SU-DHL-6 (cell line): ENCODE measurements at regions not wholly inside any gene's neighbourhood (a gene's known extent, or its start where the extent isn't known, plus 50 kb on each side); places are given as distances from the start of the nearest gene placed in this dataset.

Experiments used
- H2AFZ ChIP-seq: fragments of 200-600 bp; sonication (generic); 2 replicates; pipeline ENCODE4 v1.6.1; 2014; ENCODE audit warnings: low read depth, mild to moderate bottlenecking, moderate library complexity, mixed read lengths, antibody characterized with exemption, low read length; ENCODE audit not compliant: severe bottlenecking
- H3F3A ChIP-seq: fragments of 200-600 bp; shearing (Covaris generic); 2 replicates; pipeline ENCODE4 v1.6.0; 2016; ENCODE audit warnings: antibody characterized with exemption, mild to moderate bottlenecking; ENCODE audit not compliant: insufficient read depth
- H3K27ac ChIP-seq: fragments of 200-600 bp; sonication (generic); 2 replicates; pipeline ENCODE4 v1.5.1; 2016; ENCODE audit warnings: low read depth, mild to moderate bottlenecking, low read length, moderate library complexity, mixed read lengths
- H3K27me3 ChIP-seq: fragments of 200-600 bp; sonication (generic), shearing (Covaris generic); 2 replicates; pipeline ENCODE4 v1.6.0; 2014; ENCODE audit warnings: mild to moderate bottlenecking, low read length
- H3K36me3 ChIP-seq: fragments of 200-600 bp; sonication (generic); 2 replicates; pipeline ENCODE4 v1.6.1; 2014; ENCODE audit warnings: mild to moderate bottlenecking, low read length, mixed read lengths
- H3K4me2 ChIP-seq: fragments of 300-600, 200-600 bp; shearing (Covaris generic), sonication (generic); 2 replicates; pipeline ENCODE4 v1.6.0; 2014; ENCODE audit warnings: low read length, low read depth, mild to moderate bottlenecking; ENCODE audit not compliant: poor library complexity, severe bottlenecking
- H3K4me3 ChIP-seq: fragments of 200-600 bp; sonication (generic); 2 replicates; pipeline ENCODE4 v1.5.1; 2014; ENCODE audit warnings: antibody characterized with exemption, low read length, mild to moderate bottlenecking, mixed read lengths; ENCODE audit not compliant: insufficient read depth, poor library complexity, severe bottlenecking
- H3K79me2 ChIP-seq: fragments of 200-600 bp; sonication (generic); 2 replicates; pipeline ENCODE4 v1.6.1; 2014; ENCODE audit warnings: mild to moderate bottlenecking, low read length, moderate library complexity; ENCODE audit not compliant: insufficient read depth
- H3K9ac ChIP-seq: fragments of 200-600 bp; sonication (generic); 2 replicates; pipeline ENCODE4 v1.7.0; 2014; ENCODE audit warnings: mild to moderate bottlenecking, low read length
- H3K9me2 ChIP-seq: fragments of 200-600 bp; sonication (generic); replicated peaks from 2 replicates; pipeline ENCODE4 v1.6.1; 2014; ENCODE audit warnings: low read length; ENCODE audit not compliant: insufficient read depth
- H3K9me3 ChIP-seq: fragments of 200-600 bp; sonication (generic); 2 replicates; pipeline ENCODE4 v1.6.1; 2014; ENCODE audit warnings: low read length, mixed read lengths; ENCODE audit not compliant: insufficient read depth
- H4K20me1 ChIP-seq: fragments of 200-600 bp; sonication (generic); 2 replicates; pipeline ENCODE4 v1.6.1; 2014; ENCODE audit warnings: low read depth, mild to moderate bottlenecking, antibody characterized with exemption, low read length, moderate library complexity, mixed read lengths
- CTCF ChIP-seq: fragments of 200-600 bp; sonication (generic); IDR thresholded peaks from one replicate; pipeline ENCODE4 v1.5.1; 2017; ENCODE audit warnings: antibody characterized with exemption, mild to moderate bottlenecking, low read length, moderate library complexity; ENCODE audit not compliant: insufficient read depth, poor library complexity, severe bottlenecking
- EZH2phosphoT487 ChIP-seq: fragments of 200-600 bp; sonication (generic), shearing (Covaris generic); conservative IDR thresholded peaks from 2 replicates; pipeline ENCODE4 v1.6.1; 2018; ENCODE audit warnings: mild to moderate bottlenecking, antibody characterized with exemption, low read length, moderate library complexity, mixed read lengths

DNA sequence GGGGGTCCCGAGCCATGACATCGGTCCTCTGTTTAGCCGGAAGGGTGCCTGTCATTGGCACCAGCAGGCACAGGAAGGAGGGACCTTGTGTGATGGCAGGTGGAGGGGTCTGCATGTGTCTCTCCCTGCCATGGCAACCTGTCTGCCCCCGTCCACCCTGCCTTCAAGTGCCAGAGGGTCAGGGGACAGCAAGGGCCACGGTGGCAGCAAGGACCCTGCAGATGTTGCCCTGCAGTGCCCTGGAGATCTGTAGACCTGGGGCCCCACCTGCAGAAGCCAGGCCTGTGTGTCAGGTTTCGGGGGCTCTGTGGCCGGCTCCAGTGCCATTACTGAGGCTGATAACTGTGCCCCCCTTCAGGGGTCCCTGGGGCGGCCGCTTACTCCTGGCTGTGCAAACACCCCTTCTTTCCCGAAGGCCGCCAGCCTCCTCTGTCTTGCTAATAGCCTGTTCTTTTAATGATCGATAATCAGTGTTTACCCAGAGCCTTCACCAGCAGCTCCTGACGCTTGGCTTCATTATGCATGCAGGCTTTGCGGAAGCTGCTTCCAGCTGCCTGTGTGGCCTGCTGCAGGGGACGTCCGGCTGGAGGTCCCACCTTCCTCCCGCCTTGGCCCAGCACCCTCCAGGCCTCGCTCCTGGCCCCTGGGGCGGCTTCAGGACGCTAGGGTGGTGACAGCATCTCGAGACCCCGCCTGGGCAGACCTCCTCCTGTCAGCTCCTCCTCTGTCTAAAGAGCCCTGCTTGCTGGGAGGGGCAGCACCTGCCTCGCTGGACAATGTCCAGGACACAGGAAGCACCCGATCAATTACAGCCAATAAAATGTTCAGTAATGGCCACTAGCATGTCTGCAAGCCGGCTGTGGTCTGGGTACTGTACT, 153.0 kb downstream of the KIF26A start:
- no peaks in the 10 kb centered on the region for H3K27me3 ChIP-seq
- no peak overlapping the region for H2AFZ ChIP-seq
- H4K20me1 ChIP-seq: no peaks in the 10 kb centered on the region
- H3K27ac ChIP-seq: no peak overlapping the region
- H3K9me2 ChIP-seq: no peaks in the 10 kb centered on the region
- no peak overlapping the region for H3K4me2 ChIP-seq
- H3K79me2 ChIP-seq: no peaks in the 10 kb centered on the region
- no peaks in the 10 kb centered on the region for H3K36me3 ChIP-seq
- no peaks in the 10 kb centered on the region for H3F3A ChIP-seq
- no peak overlapping the region for H3K4me3 ChIP-seq
- H3K9me3 ChIP-seq: no peaks in the 10 kb centered on the region
- TF ChIP-seq EZH2phosphoT487 (no peak), CTCF (no peak)
- no peak overlapping the region for H3K9ac ChIP-seq

DNA sequence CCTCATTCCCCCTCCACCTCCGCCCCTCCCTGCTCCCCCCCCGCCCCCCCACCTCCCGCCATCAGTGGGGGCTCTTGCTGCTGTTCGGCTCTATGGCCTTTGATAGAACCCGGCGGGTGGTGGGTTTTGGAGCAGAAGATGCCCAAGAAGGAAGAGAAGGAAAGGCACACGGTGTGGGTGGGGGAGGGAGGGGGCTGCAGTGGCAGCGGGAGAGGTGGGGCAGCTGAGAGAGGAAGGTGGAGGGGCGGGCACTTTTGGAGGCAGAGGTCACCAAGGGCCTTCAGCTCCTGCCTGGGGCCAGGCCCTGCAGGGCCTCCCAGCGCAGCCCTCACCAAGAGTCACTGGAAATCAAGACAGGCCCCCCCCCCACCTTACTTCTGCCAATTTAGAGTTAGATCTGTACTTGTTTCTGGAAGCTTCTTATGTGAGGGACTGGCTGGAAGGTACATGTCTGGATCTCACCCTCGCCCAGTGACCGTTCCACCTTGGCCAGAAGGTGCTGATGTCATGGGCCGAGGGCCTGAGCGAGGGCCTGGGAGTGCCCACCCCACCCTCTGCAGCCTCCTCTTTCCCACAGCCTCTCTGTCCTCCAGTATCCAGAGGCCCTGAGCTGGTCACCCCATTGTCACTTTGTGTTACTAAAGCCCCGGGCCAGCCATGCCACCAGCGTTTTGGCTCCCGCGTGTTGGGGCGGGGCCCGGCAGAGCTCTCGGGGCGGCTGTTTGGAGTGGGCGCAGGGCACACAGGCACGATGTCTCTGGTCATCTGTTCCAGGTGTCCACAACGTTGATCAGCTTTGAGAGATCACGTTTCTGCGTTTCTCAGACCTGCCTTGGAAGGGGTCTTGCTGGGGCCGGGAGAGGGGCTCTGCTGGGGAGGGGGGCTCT, 153.9 kb downstream of the KIF26A start:
- H3K27me3 ChIP-seq: no peaks in the 10 kb centered on the region
- H3K27ac ChIP-seq: no peak overlapping the region
- H3F3A ChIP-seq: no peaks in the 10 kb centered on the region
- no peak overlapping the region for H3K4me3 ChIP-seq
- H3K9ac ChIP-seq: no peak overlapping the region
- H4K20me1 ChIP-seq: no peaks in the 10 kb centered on the region
- no peak for TF ChIP-seq CTCF
- TF ChIP-seq EZH2phosphoT487: no peak
- no peak overlapping the region for H3K4me2 ChIP-seq
- H3K9me3 ChIP-seq: no peaks in the 10 kb centered on the region
- no peak overlapping the region for H2AFZ ChIP-seq
- no peaks in the 10 kb centered on the region for H3K36me3 ChIP-seq
- H3K79me2 ChIP-seq: no peaks in the 10 kb centered on the region
- no peaks in the 10 kb centered on the region for H3K9me2 ChIP-seq

DNA sequence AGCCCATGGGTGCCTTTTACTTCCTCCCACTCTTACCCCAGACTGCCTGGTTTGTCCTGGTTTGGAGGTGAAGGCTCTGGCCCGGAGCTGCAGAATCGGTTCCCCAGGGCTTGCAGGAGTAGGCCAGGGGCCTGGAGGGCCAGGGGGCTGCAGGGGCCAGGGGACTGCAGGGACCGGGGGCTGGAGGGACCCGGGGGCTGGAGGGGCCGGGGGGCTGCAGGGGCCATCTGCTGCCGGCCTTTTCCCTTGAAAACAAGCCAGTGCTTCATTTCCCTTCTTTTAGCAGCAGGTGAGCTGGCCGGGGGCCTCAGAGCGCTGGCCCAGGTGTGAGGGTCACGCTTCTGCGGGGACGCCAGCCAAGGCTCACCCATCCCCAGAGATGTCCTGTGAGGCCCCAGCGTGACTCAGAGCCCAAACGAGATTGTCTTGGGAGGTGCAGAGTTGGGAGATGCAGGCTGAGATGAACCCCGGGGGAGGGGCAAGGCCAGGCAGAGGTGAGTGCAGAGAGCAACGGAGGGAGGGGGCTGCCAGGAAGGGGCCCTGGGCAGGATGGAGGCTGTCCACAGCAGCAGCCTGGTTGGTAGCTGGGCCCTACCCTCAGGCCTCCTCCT, 154.9 kb downstream of the KIF26A start:
- Histone ChIP-seq H2AFZ (no peak overlapping the region), H3K27me3 (no peaks in the 10 kb centered on the region), H3K9me2 (no peaks in the 10 kb centered on the region)

More for the DNA sequence above, 154.9 kb downstream of the KIF26A start:
- TF ChIP-seq CTCF: no peak
- H3K79me2 ChIP-seq: no peaks in the 10 kb centered on the region
- H3K4me2 ChIP-seq: no peak overlapping the region
- H3K9ac ChIP-seq: no peak overlapping the region
- no peaks in the 10 kb centered on the region for H3K36me3 ChIP-seq
- no peaks in the 10 kb centered on the region for H3K9me3 ChIP-seq
- no peak overlapping the region for H3K4me3 ChIP-seq
- no peak overlapping the region for H3K27ac ChIP-seq
- no peaks in the 10 kb centered on the region for H4K20me1 ChIP-seq
- H3F3A ChIP-seq: no peaks in the 10 kb centered on the region
